GM19455 (cell line): ENCODE measurements at regions not wholly inside any gene's neighbourhood (a gene's known extent, or its start where the extent isn't known, plus 50 kb on each side); places are given as distances from the start of the nearest gene placed in this dataset.
"Not testable (repeated sequence)": the region's sequence is repeated elsewhere in the genome, so short reads cannot be mapped to it uniquely, and the experiment has no call there.

Source experiments
- ATAC-seq: cut with Tn5 transposase; IDR thresholded peaks from one replicate; pipeline ENCODE4 v1.9.1; 2021; ENCODE audit not compliant: unreplicated experiment

- ATAC-seq = no peak
Observed at GRCh38 chr5:145660897-145661640, 174.1 kb downstream of the PRELID2 start.

DNA sequence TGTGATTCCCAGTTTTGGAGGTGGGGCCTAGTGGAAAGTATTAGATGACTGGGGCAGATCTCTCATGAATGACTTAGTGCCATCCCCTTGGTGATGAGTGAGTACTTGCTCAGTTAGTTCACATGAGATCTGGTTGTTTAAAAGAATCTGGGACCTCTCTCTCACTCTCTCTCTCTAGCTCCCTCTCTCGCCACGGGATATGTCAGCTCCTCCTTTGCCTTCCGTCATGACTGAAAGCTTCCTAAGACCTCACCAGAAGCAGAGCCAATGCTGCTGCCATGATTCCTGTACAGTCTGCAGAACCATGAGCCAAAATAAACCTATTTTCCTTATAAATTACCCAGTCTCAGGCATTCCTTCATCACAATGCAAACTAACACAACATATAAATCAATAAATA, 176.7 kb downstream of the PRELID2 start:
- ATAC-seq = no peak

GRCh38 chr5:145652700-145653099, 182.4 kb downstream of the PRELID2 start:
- not testable (repeated sequence) for ATAC-seq

DNA sequence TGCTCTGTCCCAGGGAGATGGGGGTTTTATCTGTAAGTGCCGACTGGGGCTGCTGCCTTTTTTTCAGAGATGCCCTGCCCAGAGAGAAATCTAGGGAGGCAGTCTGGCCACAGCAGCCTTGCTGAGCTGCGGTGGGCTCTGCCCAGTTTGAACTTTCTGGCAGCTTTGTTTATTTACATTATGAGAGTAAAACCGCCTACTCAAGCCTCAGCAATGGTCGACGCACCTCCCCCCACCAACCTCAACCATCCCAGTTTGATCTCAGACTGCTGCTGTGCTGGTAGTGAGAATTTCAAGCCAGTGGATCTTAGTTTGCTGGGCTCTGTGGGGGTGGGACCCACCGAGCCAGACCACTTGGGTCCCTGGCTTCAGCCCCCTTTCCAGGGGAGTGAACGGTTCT, 188.0 kb downstream of the PRELID2 start:
- ATAC-seq = not testable (repeated sequence)

DNA sequence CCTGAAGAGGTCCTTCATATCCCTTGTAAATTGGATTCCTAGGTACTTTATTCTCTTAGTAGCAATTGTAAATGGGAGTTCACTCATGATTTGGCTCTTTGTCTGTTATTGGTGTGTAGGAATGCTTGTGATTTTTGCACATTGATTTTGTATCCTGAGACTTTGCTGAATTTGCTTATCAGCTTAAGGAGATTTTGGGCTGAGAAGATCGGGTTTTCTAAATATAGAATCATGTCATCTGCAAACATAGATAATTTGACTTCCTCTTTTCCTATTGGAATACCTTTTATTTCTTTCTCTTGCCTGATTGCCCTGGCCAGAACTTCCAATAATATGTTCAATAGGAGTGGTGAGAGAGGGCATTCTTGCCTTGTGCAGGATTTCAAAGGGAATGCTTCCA, 191.9 kb downstream of the PRELID2 start:
- ATAC-seq = not testable (repeated sequence)

DNA sequence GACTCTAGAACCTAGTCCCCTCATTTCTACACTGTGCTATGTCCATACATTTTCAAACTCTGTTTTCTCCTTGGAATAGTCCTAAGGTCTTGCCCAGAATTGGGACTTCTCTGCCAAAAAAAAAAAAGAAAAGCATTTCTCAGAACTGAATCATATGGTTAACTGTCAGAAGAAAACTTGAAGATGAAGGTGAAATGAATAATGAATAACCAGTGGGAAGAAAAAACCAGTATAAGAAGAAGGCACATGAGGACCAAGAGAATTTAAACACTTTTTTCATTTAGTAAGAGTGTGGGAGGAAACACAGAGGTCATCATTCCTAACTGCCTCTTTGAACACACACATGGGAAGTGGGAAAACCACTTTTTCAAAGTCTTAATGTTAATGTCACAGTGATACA, 197.7 kb downstream of the PRELID2 start:
- no peak for ATAC-seq

- no peak for ATAC-seq
Observed at GRCh38 chr5:145636371-145636770, 198.8 kb downstream of the PRELID2 start.

DNA sequence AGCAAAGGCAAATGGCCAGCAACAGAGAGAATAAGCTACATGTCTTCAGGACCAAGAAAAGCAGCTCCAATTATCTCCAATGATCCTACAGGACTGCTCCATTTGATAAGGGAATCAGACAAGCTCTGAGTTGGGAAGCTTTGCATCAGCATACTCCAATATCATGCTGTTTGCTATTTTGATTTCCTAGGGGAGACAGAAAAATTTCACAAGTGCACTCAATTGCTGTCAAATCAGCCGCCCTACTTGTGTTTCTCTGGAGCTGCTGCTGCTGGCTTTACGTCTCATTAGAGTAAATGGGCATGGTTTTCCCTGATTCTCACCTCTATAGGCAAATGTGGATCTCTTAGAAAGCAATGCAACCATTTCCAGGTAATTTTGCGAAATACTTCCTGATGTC, 201.7 kb downstream of the PRELID2 start:
- no peak for ATAC-seq

GRCh38 chr5:145632701-145633100, 202.4 kb downstream of the PRELID2 start:
- no peak for ATAC-seq

DNA sequence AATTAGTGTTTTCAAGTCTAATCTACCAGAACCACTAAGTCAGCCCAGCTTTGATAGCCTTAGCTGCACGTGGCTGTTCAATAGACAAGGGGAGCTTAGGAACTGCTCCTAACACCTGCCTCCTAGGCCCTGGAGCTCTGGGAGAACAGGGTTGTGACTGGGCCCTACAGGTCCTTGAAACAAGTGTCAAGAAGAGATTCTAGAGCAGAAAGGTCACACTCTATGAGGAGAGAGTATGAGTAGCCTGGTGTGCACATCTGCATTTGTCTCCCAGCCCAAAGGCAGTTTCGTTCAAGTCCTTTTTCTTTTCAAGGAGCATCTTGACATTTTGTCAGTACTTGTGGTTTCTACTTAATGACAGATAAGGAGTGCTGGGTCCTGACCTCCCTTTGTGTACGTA, 206.1 kb downstream of the PRELID2 start:
- ATAC-seq = no peak

DNA sequence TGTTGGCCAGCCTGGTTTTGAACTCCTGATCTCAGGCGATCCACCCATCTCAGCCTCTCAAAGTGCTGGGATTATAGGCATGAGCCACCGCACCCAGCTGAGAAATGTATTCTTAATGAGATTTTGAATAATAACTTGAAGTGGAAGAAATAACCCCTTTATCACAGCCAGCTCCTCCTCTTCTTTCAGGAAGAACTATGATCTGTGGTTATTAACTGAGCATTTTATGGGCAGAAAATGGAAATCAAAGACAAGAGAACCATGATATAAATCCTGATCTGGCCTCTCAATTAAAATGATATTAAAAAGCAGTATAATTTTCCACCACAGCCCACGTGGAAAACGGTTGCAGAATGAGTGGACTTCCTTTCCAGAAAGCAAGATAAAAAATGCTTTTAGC, 206.6 kb downstream of the PRELID2 start:
- ATAC-seq = no peak

GRCh38 chr5:145619806-145620310, 215.3 kb downstream of the PRELID2 start:
- no peak for ATAC-seq

- not testable (repeated sequence) for ATAC-seq
Observed at GRCh38 chr5:145616739-145617138, 218.4 kb downstream of the PRELID2 start.

DNA sequence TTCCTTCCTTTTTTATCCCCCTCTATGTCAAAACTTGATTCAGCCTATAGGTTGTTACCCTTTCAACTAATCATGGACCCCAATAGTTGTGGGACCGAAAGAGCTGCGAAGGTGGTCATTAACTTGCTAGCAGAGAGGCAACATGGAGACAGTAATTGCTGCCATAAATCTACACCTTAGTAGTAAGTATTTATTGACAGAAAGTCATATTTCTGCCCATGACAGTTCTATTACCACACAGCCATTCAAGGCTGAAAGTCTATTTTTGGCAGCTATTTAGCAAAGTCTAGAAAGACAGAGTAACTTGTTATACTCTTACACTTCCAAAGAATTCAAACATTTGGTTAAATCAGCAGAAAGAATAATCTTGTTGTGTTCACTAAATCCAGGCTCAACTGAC, 236.2 kb downstream of the PRELID2 start:
- ATAC-seq = no peak

GRCh38 chr5:145598184-145598583, 237.0 kb downstream of the PRELID2 start:
- no peak for ATAC-seq

DNA sequence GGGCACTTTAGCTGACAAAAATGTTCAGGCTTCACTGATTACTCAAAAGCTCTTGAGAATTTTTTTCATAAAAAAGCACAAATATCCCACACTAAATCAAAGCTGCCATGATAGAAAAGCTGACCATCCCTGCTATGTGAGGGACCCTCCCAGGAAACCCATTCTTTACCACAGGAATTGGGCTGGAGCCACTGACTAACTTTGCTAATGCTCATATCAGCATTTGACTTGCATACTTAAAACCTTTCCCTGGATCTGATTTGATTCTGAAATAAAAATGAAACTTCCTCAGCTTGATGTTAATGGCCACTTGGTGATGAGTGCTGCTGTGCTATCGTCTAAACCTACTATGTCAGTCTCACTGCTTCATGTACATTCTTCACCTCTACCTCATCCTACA, 243.6 kb downstream of the PRELID2 start:
- no peak for ATAC-seq

DNA sequence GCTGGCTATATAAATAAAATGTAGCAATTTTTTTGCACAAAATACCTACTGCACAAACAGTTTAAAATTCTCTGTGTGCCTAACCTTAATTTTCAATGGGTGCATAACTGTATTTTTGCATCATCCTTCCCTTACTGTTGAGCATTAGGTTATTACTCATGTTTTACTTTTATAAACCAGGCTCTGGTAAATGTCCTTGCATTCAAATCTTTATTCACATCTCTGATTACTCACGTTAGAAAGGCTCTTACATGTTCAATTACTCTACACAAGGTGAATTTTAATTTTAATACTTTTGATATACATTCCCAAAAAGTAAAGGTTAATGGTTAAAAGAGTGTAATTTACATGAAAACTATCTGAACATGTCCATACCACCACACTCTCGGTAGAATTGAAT, 246.1 kb downstream of the PRELID2 start:
- ATAC-seq = no peak

DNA sequence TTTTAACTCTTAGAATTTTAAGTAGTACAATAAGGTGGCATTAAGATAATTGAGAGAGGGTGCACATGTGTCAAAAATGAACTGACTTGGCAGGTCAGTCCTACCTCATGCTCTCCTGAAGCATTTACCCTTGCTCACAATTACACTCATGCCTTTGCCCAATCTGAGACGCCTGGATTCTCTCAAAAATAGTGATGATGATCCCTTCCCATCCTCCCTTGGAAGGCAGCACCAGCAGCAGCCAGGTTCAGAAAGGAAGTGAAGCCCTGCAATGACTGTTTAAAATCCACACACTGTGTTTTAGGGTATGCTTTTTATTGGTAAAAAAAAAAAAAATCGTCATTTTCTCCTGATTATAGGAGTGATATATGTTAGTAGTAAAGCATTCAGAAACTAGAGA, 246.6 kb downstream of the PRELID2 start:
- no peak for ATAC-seq

- no peak for ATAC-seq
Observed at GRCh38 chr5:145588113-145588512, 247.0 kb downstream of the PRELID2 start.

- ATAC-seq = no peak
Observed at GRCh38 chr5:145587710-145588109, 247.4 kb downstream of the PRELID2 start.

DNA sequence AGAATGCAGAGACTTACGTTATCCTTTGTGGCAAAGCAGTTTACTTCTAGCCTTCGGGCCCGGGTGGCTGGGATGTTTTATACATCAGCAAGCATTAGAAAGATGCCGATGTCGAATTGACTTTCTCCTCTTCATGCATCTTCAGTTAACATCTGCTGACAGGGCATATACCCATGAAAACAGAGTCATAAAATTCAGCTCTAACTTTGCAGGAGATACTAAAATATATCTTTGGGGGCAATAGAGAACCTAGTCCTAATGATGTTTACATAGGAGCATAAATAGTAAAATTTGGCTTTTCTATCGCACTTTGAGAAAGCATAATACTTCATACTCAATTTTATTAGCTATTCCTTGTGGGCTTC, 247.9 kb downstream of the PRELID2 start:
- no peak for ATAC-seq

- ATAC-seq = no peak
Observed at GRCh38 chr5:145586661-145587307, 248.4 kb downstream of the PRELID2 start.
